Lung (tissue), 11 donors: ENCODE measurements at regions not wholly inside any gene's neighbourhood (a gene's known extent, or its start where the extent isn't known, plus 50 kb on each side); places are given as distances from the start of the nearest gene placed in this dataset.
"Not testable (repeated sequence)": the region's sequence is repeated elsewhere in the genome, so short reads cannot be mapped to it uniquely, and the experiment has no call there.

Experiments used
- ATAC-seq: fragments of 200-7000 bp; cut with Tn5 transposase; one replicate; pipeline ENCODE4 v1.9.1; 2020; ENCODE audit warnings: moderate number of reproducible peaks; ENCODE audit not compliant: insufficient read depth, low FRiP score
- DNase-seq, 3 donors: peaks; one replicate each; pipeline ENCODE4 v3.0.0-alpha.2; 2013 to 2017
- H3K27ac ChIP-seq, 2 donors: one replicate each; pipeline ENCODE4 v1.5.1; 2013; ENCODE audit warnings: mild to moderate bottlenecking in 2 of 2, moderate library complexity in 2 of 2, control low read depth in 1 of 2, inconsistent platforms in 1 of 2, low read depth in 1 of 2, low read length in 1 of 2
- H3K27me3 ChIP-seq, 3 donors: one replicate each; pipeline ENCODE4 v1.5.1; 2013; ENCODE audit warnings: low read length in 2 of 3; ENCODE audit not compliant: control insufficient read depth in 3 of 3, insufficient read depth in 3 of 3
- H3K36me3 ChIP-seq, 4 donors: one replicate each; pipeline ENCODE4 v1.5.1; 2013; ENCODE audit warnings: low read length in 4 of 4, mild to moderate bottlenecking in 1 of 4, moderate library complexity in 1 of 4; ENCODE audit not compliant: control insufficient read depth in 4 of 4, insufficient read depth in 4 of 4
- H3K4me1 ChIP-seq, 5 donors: one replicate each; pipeline ENCODE4 v1.5.1; 2013; ENCODE audit warnings: low read length in 5 of 5, mild to moderate bottlenecking in 2 of 5, moderate library complexity in 1 of 5; ENCODE audit not compliant: control insufficient read depth in 5 of 5, insufficient read depth in 5 of 5
- H3K4me3 ChIP-seq: one replicate; pipeline ENCODE4 v1.5.1; 2013; ENCODE audit warnings: mild to moderate bottlenecking, control low read depth, moderate library complexity
- H3K9ac ChIP-seq, 2 donors: one replicate each; pipeline ENCODE4 v1.5.1; 2013; ENCODE audit warnings: low read length in 2 of 2, control low read depth in 1 of 2; ENCODE audit not compliant: insufficient read depth in 1 of 2
- H3K9me3 ChIP-seq, 4 donors: one replicate each; pipeline ENCODE4 v1.5.1; 2013; ENCODE audit warnings: low read length in 3 of 4, mild to moderate bottlenecking in 1 of 4, moderate library complexity in 1 of 4; ENCODE audit not compliant: control insufficient read depth in 4 of 4, insufficient read depth in 3 of 4
- WGBS, 2 donors: extraction: QIAGEN DNeasy Blood & Tissue Kit; methylation state at CpG; one replicate each; pipeline ENCODE4 v1.1.7; 2013; 5-methylcytosine and 5-hydroxymethylcytosine counted together
- TF ChIP-seq, protein P1 (sequence below): IDR thresholded peaks from 2 replicates; pipeline ENCODE4 v1.5.1; 2012; ENCODE audit warnings: mild to moderate bottlenecking; ENCODE audit errors: control extremely low read depth, extremely low read depth
- donor health status: control.
- donor health status: control.
- donor health status: Bipolar disorder and iron deficiency.
- donor health status: healthy.
- donor health status: DM: yes; HTN: yes; CAD: no.

DNA sequence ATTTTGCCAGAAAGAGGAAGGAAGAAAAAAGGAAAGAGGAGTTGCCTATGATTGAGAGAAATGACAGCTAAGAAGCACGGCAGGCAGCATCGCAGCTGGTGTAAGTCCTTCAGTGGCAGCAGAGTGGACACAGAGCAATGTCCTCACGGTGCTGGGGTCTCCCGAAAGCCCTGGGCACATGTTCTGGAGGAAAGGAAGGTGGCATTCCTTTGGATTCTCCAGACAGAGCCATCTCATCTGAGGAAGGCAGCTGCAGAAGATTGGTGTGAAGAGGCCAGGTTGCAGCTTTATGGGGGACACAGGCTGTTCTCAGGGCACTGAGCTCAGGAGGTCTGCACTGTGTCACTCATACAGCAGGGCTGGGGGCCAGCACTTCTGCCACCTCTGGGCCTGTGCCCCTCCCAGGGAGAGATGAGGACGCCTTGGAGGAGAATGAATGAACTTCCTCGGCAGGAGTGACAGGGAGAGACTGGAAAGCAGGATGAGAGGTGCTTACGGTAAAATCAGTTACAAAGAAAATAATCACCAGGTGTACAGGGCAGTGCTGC is 252.0 kb upstream of the MYT1L start:
- TF ChIP-seq, protein P1, sequence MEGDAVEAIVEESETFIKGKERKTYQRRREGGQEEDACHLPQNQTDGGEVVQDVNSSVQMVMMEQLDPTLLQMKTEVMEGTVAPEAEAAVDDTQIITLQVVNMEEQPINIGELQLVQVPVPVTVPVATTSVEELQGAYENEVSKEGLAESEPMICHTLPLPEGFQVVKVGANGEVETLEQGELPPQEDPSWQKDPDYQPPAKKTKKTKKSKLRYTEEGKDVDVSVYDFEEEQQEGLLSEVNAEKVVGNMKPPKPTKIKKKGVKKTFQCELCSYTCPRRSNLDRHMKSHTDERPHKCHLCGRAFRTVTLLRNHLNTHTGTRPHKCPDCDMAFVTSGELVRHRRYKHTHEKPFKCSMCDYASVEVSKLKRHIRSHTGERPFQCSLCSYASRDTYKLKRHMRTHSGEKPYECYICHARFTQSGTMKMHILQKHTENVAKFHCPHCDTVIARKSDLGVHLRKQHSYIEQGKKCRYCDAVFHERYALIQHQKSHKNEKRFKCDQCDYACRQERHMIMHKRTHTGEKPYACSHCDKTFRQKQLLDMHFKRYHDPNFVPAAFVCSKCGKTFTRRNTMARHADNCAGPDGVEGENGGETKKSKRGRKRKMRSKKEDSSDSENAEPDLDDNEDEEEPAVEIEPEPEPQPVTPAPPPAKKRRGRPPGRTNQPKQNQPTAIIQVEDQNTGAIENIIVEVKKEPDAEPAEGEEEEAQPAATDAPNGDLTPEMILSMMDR = no peak
- ATAC-seq (no peak), DNase-seq (no peak)
- Histone ChIP-seq H3K36me3 (no peaks in the 10 kb centered on the region), H3K9me3 (peaks cover 0 to 2% (median 0%) of the 10 kb centered on the region in 4 donors), H3K4me3 (no peak overlapping the region), H3K27me3 (no peaks in the 10 kb centered on the region), H3K9ac (no peak overlapping the region), H3K27ac (no peak overlapping the region), H3K4me1 (no peaks in the 10 kb centered on the region)
- 61 to 72% methylated on average over 7 of the region's 7 CpGs for WGBS, 2 donors

DNA sequence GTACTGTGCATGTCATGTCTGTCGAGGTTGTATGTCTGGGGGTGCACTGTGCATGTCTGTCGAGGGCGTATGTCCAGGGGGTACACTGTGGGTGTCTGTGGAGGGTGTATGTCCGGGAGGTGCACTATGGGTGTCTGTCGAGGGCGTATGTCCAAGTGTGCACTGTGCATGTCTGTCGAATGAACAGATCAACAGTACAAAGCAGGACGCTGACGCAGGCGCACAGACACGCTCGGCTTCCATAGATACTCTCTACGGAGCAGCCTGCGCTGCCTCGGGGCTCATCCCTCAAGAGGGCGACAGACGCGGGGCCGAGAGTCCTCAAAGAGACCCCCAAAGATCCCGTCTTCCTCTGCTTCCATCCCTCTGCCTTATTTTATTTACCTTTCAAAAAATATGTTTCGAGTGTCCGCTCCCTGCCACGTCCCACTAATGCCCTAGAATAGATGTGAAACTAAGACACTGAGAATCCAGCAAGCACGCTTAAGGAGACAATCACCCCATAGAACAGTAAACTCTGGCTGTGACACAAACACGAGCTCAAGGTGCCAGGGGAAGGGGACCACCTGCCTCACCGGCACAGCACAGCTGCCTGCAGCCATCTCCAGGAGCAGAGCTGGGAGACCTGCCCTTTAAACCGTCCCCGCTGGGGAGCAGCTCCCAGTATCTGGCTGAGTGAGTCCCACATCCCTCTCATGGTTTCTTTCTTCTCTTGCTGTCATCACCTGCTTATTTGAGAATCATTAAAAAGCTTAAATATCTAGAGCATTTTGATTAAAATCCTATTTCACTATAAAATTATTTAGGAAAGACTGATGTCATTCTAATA is 250.5 kb upstream of the MYT1L start:
- Histone ChIP-seq H3K36me3 (no peaks in the 10 kb centered on the region), H3K27ac (no peak overlapping the region), H3K4me1 (no peaks in the 10 kb centered on the region), H3K27me3 (no peaks in the 10 kb centered on the region), H3K9ac (no peak overlapping the region), H3K9me3 (peaks cover 0 to 2% (median 0%) of the 10 kb centered on the region in 4 donors), H3K4me3 (no peak overlapping the region)
- ATAC-seq (no peak), DNase-seq (no peak)
- 76% methylated on average over 28 of the region's 28 CpGs for WGBS, 2 donors
- TF ChIP-seq, protein P1 = no peak

DNA sequence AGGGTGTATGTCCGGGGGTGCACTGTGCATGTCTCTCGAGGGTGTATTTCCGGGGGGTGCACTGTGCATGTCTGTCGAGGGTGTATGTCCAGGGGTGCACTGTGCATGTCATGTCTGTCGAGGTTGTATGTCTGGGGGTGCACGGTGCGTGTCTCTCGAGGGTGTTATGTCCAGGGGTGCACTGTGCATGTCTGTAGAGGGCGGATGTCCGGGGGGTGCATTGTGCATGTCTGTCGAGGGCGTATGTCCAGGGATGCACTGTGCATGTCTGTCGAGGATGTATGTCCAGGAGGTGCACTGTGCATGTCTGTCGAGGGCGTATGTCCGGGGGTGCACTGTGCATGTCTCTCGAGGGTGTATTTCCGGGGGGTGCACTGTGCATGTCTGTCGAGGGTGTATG is 249.8 kb upstream of the MYT1L start:
- not testable (repeated sequence) for H3K4me1 ChIP-seq, H3K9me3 ChIP-seq, H3K27ac ChIP-seq, H3K4me3 ChIP-seq, H3K36me3 ChIP-seq, ATAC-seq, H3K9ac ChIP-seq, DNase-seq, H3K27me3 ChIP-seq
- 92 to 94% methylated on average over 19 of the region's 19 CpGs for WGBS, 2 donors

DNA sequence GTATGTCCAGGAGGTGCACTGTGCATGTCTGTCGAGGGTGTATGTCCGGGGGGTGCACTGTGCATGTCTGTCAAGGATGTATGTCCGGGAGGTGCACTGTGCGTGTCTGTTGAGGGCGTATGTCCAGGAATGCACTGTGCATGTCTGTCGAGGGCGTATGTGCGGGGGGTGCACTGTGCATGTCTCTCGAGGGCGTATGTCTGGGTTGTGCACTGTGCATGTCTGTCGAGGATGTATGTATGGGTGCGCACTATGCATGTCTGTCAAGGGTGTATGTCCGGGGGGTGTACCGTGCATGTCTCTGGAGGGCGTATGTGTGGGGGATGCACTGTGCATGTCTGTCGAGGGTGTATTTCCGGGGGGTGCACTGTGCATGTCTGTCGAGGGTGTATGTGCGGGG is 249.3 kb upstream of the MYT1L start:
- H3K4me1 ChIP-seq = no peaks in the 10 kb centered on the region
- no peak for DNase-seq
- H3K27me3 ChIP-seq = no peaks in the 10 kb centered on the region
- no peak for ATAC-seq
- no peak overlapping the region for H3K27ac ChIP-seq
- WGBS, 2 donors = 89 to 92% methylated on average over 19 of the region's 19 CpGs
- H3K9me3 ChIP-seq = peaks cover 0 to 2% (median 0%) of the 10 kb centered on the region in 4 donors
- H3K9ac ChIP-seq = no peak overlapping the region
- H3K36me3 ChIP-seq = no peaks in the 10 kb centered on the region
- TF ChIP-seq, protein P1 = no peak
- H3K4me3 ChIP-seq = no peak overlapping the region
